ENCODE measurements at regions not wholly inside any gene's neighbourhood (a gene's known extent, or its start where the extent isn't known, plus 50 kb on each side); places are given as distances from the start of the nearest gene placed in this dataset.

DNA sequence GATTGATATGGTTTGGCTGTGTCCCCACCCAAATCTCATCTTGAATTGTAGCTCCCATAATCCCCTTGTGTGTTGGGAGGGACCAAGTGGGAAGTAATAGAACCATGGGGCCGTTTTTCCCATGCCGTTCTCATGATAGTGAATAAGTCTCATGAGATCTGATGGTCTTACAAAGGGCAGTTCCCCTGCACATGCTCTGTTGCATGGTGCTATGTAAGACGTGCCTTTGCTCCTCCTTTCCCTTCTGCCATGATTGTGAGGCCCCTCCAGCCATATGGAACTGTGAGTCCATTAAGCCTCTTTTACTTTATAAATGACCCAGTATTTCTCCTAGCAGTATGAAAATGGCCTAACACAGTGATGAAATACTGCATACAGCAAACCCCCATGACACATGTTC is 84.8 kb upstream of the SELENOP start:
- Mint-ChIP-seq H3K36me3 (ENCODE audit: low read depth) (no peaks in the 10 kb centered on the region), H3K27me3 (ENCODE audit: insufficient read depth, low read depth, poor library complexity) (peaks cover 3% of the 10 kb centered on the region), H3K27ac (no peak overlapping the region), H3K4me1 (no peaks in the 10 kb centered on the region), H3K9me3 (no peaks in the 10 kb centered on the region), H3K4me3 (no peak overlapping the region)
- no peaks in the 10 kb centered on the region for H3K79me2 ChIP-seq (replicated peaks; ENCODE audit: insufficient read depth)
- H3K27me3 ChIP-seq (ENCODE audit: insufficient read depth) = no peaks in the 10 kb centered on the region
- H3K9me2 ChIP-seq (ENCODE audit: insufficient read depth) = no peaks in the 10 kb centered on the region
- H3K4me1 ChIP-seq (ENCODE audit: insufficient read depth) = no peaks in the 10 kb centered on the region
- H3F3A ChIP-seq (replicated peaks; ENCODE audit: low read depth) = no peaks in the 10 kb centered on the region
- ATAC-seq (no peak), DNase-seq (ENCODE audit: low spot score) (no peak)
- TF ChIP-seq, protein P1, sequence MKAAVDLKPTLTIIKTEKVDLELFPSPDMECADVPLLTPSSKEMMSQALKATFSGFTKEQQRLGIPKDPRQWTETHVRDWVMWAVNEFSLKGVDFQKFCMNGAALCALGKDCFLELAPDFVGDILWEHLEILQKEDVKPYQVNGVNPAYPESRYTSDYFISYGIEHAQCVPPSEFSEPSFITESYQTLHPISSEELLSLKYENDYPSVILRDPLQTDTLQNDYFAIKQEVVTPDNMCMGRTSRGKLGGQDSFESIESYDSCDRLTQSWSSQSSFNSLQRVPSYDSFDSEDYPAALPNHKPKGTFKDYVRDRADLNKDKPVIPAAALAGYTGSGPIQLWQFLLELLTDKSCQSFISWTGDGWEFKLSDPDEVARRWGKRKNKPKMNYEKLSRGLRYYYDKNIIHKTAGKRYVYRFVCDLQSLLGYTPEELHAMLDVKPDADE (IDR thresholded peaks at IDR 0.05) = no peak
- TF ChIP-seq POLR2AphosphoS5 (IDR thresholded peaks at IDR 0.05; ENCODE audit: low read depth) = no peak
- no peak for TF ChIP-seq STAT1 (IDR thresholded peaks at IDR 0.05; ENCODE audit: unreplicated experiment)
- TF ChIP-seq CREB1 (CRISPR knock-in tag; IDR thresholded peaks at IDR 0.05; ENCODE audit: low read depth) = no peak
- TF ChIP-seq ZNF462 (CRISPR knock-in tag; IDR thresholded peaks at IDR 0.05) = no peak
- no peak for TF ChIP-seq NANOG (IDR thresholded peaks at IDR 0.05; ENCODE audit: borderline replicate concordance)
- no peak for TF ChIP-seq ZNF114 (CRISPR knock-in tag; IDR thresholded peaks at IDR 0.05)
- TF ChIP-seq, protein P2, sequence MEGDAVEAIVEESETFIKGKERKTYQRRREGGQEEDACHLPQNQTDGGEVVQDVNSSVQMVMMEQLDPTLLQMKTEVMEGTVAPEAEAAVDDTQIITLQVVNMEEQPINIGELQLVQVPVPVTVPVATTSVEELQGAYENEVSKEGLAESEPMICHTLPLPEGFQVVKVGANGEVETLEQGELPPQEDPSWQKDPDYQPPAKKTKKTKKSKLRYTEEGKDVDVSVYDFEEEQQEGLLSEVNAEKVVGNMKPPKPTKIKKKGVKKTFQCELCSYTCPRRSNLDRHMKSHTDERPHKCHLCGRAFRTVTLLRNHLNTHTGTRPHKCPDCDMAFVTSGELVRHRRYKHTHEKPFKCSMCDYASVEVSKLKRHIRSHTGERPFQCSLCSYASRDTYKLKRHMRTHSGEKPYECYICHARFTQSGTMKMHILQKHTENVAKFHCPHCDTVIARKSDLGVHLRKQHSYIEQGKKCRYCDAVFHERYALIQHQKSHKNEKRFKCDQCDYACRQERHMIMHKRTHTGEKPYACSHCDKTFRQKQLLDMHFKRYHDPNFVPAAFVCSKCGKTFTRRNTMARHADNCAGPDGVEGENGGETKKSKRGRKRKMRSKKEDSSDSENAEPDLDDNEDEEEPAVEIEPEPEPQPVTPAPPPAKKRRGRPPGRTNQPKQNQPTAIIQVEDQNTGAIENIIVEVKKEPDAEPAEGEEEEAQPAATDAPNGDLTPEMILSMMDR (conservative IDR thresholded peaks at IDR 0.05; ENCODE audit: low read depth in 2 of 2) = no peak
- no peak for TF ChIP-seq EZH2phosphoT487 (IDR thresholded peaks at IDR 0.05; ENCODE audit: unreplicated experiment)
- TF ChIP-seq EZH2 (IDR thresholded peaks at IDR 0.05; ENCODE audit: low read depth, unreplicated experiment) = no peak
- TF ChIP-seq JUNB (IDR thresholded peaks at IDR 0.05; ENCODE audit: unreplicated experiment) = no peak
- no peak for TF ChIP-seq REST (IDR thresholded peaks at IDR 0.05; ENCODE audit: unreplicated experiment)
- TF ChIP-seq ZNF331 (CRISPR knock-in tag; IDR thresholded peaks at IDR 0.05; ENCODE audit: low read depth) = no peak
- no peaks in the 10 kb centered on the region for H3K36me3 ChIP-seq (ENCODE audit: insufficient read depth)
- H3K4me3 ChIP-seq = no peak overlapping the region
- no peak overlapping the region for H3K4me2 ChIP-seq
- H4K20me1 ChIP-seq (replicated peaks; ENCODE audit: insufficient read depth) = no peaks in the 10 kb centered on the region
- no peak overlapping the region for H3K27ac ChIP-seq (ENCODE audit: low read depth)
- H2AFZ ChIP-seq = no peak overlapping the region

Measured in GM23338 (cell line).